ENCODE measurements at regions not wholly inside any gene's neighbourhood (a gene's known extent, or its start where the extent isn't known, plus 50 kb on each side); places are given as distances from the start of the nearest gene placed in this dataset.

DNA sequence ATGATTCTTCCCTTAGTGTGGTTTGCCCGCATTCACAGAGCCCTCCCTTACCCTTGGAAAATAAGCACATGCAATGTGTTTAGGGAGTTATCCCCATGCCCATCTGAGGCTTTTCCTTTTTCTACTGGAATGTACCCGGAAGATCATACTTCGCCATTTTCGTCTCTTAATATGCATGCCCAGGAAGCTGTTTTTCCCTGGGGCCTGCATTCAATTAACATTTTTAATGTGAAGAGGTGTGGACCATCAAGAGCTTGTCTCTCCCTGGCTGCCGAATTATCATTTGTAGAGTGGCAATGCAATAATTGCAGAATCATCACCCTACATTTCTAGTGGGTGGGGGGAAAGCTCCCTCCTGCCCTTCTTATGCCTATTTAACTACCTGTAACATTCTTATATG is 976.3 kb downstream of the DIPK2A start:
- no peaks in the 10 kb centered on the region for H3K36me3 ChIP-seq (ENCODE audit: control insufficient read depth in 2 of 2, extremely low read depth in 1 of 2, insufficient read depth in 2 of 2, low read length in 2 of 2)
- H3K9ac ChIP-seq (ENCODE audit: control insufficient read depth, extremely low read depth, insufficient read depth, low read length): no peak overlapping the region
- no peak overlapping the region for H3K4me2 ChIP-seq (ENCODE audit: control insufficient read depth, extremely low read depth, insufficient read depth, low read depth, low read length)
- TF ChIP-seq, protein P1, sequence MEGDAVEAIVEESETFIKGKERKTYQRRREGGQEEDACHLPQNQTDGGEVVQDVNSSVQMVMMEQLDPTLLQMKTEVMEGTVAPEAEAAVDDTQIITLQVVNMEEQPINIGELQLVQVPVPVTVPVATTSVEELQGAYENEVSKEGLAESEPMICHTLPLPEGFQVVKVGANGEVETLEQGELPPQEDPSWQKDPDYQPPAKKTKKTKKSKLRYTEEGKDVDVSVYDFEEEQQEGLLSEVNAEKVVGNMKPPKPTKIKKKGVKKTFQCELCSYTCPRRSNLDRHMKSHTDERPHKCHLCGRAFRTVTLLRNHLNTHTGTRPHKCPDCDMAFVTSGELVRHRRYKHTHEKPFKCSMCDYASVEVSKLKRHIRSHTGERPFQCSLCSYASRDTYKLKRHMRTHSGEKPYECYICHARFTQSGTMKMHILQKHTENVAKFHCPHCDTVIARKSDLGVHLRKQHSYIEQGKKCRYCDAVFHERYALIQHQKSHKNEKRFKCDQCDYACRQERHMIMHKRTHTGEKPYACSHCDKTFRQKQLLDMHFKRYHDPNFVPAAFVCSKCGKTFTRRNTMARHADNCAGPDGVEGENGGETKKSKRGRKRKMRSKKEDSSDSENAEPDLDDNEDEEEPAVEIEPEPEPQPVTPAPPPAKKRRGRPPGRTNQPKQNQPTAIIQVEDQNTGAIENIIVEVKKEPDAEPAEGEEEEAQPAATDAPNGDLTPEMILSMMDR (optimal IDR thresholded peaks at IDR 0.05 in 1 of 3, IDR thresholded peaks at IDR 0.05 in 1 of 3, conservative IDR thresholded peaks at IDR 0.05 in 1 of 3; ENCODE audit: extremely low read depth in 1 of 3, insufficient read depth in 2 of 3, low read length in 3 of 3): no peak
- no peak for TF ChIP-seq EZH2 (IDR thresholded peaks at IDR 0.05; ENCODE audit: low read length)
- DNase-seq (ENCODE audit: low read depth, low spot score) (no peak), FAIRE-seq (no peak)
- H3K79me2 ChIP-seq (ENCODE audit: control insufficient read depth, insufficient read depth, low read length): no peaks in the 10 kb centered on the region
- H4K20me1 ChIP-seq (ENCODE audit: control insufficient read depth, extremely low read depth, insufficient read depth, low read length): no peaks in the 10 kb centered on the region
- H3K9me3 ChIP-seq (ENCODE audit: control insufficient read depth, low read depth, low read length): no peaks in the 10 kb centered on the region
- no peak overlapping the region for H3K4me3 ChIP-seq (ENCODE audit: control insufficient read depth in 2 of 3, extremely low read depth in 1 of 3, insufficient read depth in 2 of 3, low read depth in 1 of 3, low read length in 3 of 3)
- dilution Hi-C loops (cut with MboI; ENCODE audit: extremely low pct_ligation_motif_present, low sequenced_read_pairs): no loop called here
- H3K27ac ChIP-seq (ENCODE audit: control insufficient read depth, insufficient read depth, low read length): no peak overlapping the region
- no peaks in the 10 kb centered on the region for H3K9me1 ChIP-seq (ENCODE audit: control insufficient read depth, extremely low read depth, insufficient read depth, low read length)
- H3K4me1 ChIP-seq (ENCODE audit: control insufficient read depth, extremely low read depth, insufficient read depth, low read length): no peaks in the 10 kb centered on the region
- H2AFZ ChIP-seq (ENCODE audit: control insufficient read depth, low read length): no peak overlapping the region
- H3K27me3 ChIP-seq (ENCODE audit: control insufficient read depth, extremely low read depth, insufficient read depth, low read length): no peaks in the 10 kb centered on the region

DNA sequence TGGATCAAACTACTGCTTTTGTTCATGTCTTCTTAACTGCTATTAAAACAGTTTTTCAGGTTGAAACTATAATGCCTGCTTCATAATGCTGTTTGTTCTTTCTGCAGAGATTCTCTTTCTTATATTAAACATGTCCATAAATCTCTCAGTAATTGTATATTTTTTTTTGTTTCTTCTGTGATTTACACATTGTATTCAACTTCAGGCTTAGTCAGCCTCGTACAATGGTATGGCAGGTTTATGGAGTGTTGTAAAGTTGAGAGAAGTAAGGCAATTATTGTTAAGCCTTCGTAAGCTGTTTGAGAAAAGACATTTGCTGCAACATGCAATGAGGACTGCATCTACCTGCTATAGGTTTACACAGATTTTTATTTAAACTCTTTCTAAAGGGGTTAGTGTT is 977.1 kb downstream of the DIPK2A start:
- DNase-seq (ENCODE audit: low read depth, low spot score): no peak
- H3K36me3 ChIP-seq (ENCODE audit: control insufficient read depth in 2 of 2, extremely low read depth in 1 of 2, insufficient read depth in 2 of 2, low read length in 2 of 2): no peaks in the 10 kb centered on the region
- FAIRE-seq: no peak
- TF ChIP-seq, protein P1 (optimal IDR thresholded peaks at IDR 0.05 in 1 of 3, IDR thresholded peaks at IDR 0.05 in 1 of 3, conservative IDR thresholded peaks at IDR 0.05 in 1 of 3; ENCODE audit: extremely low read depth in 1 of 3, insufficient read depth in 2 of 3, low read length in 3 of 3): no peak
- TF ChIP-seq EZH2 (IDR thresholded peaks at IDR 0.05; ENCODE audit: low read length): no peak
- no peak overlapping the region for H3K4me3 ChIP-seq (ENCODE audit: control insufficient read depth in 2 of 3, extremely low read depth in 1 of 3, insufficient read depth in 2 of 3, low read depth in 1 of 3, low read length in 3 of 3)
- no peaks in the 10 kb centered on the region for H3K9me3 ChIP-seq (ENCODE audit: control insufficient read depth, low read depth, low read length)
- H3K4me2 ChIP-seq (ENCODE audit: control insufficient read depth, extremely low read depth, insufficient read depth, low read depth, low read length): no peak overlapping the region
- H3K9me1 ChIP-seq (ENCODE audit: control insufficient read depth, extremely low read depth, insufficient read depth, low read length): no peaks in the 10 kb centered on the region
- no peak overlapping the region for H3K9ac ChIP-seq (ENCODE audit: control insufficient read depth, extremely low read depth, insufficient read depth, low read length)
- H3K4me1 ChIP-seq (ENCODE audit: control insufficient read depth, extremely low read depth, insufficient read depth, low read length): no peaks in the 10 kb centered on the region
- no peaks in the 10 kb centered on the region for H4K20me1 ChIP-seq (ENCODE audit: control insufficient read depth, extremely low read depth, insufficient read depth, low read length)
- H3K79me2 ChIP-seq (ENCODE audit: control insufficient read depth, insufficient read depth, low read length): no peaks in the 10 kb centered on the region
- H3K27ac ChIP-seq (ENCODE audit: control insufficient read depth, insufficient read depth, low read length): no peak overlapping the region
- no peak overlapping the region for H2AFZ ChIP-seq (ENCODE audit: control insufficient read depth, low read length)
- H3K27me3 ChIP-seq (ENCODE audit: control insufficient read depth, extremely low read depth, insufficient read depth, low read length): no peaks in the 10 kb centered on the region
- dilution Hi-C loops (cut with MboI; ENCODE audit: extremely low pct_ligation_motif_present, low sequenced_read_pairs): no loop called here
